H9 (cell line): ENCODE measurements at regions not wholly inside any gene's neighbourhood (a gene's known extent, or its start where the extent isn't known, plus 50 kb on each side); places are given as distances from the start of the nearest gene placed in this dataset.

Experiments
- DNase-seq: peaks from one replicate; pipeline ENCODE4 v3.0.0-alpha.2; 2017
- H2AFZ ChIP-seq: one replicate; pipeline ENCODE4 v1.6.1; 2013; ENCODE audit warnings: mild to moderate bottlenecking, low read length, control low read depth, moderate library complexity
- H2AK5ac ChIP-seq: 2 replicates; pipeline ENCODE4 v1.6.1; 2013; ENCODE audit warnings: low read length, control low read depth, mixed read lengths; ENCODE audit not compliant: insufficient read length
- H2BK120ac ChIP-seq: one replicate; pipeline ENCODE4 v1.6.1; 2013; ENCODE audit warnings: low read depth, mild to moderate bottlenecking, low read length, control low read depth, inconsistent platforms; ENCODE audit not compliant: poor library complexity, severe bottlenecking
- H2BK12ac ChIP-seq: 2 replicates; pipeline ENCODE4 v1.6.1; 2013; ENCODE audit warnings: low read length, control low read depth, mixed read lengths, low read depth; ENCODE audit not compliant: insufficient read length
- H2BK15ac ChIP-seq: 2 replicates; pipeline ENCODE4 v1.6.1; 2013; ENCODE audit warnings: low read depth, low read length, control low read depth
- H2BK20ac ChIP-seq: one replicate; pipeline ENCODE4 v1.6.1; 2013; ENCODE audit warnings: low read depth, mild to moderate bottlenecking, low read length, control low read depth, inconsistent platforms; ENCODE audit not compliant: poor library complexity, severe bottlenecking
- H2BK5ac ChIP-seq: 2 replicates; pipeline ENCODE4 v1.6.1; 2013; ENCODE audit warnings: low read length, control low read depth, mixed read lengths; ENCODE audit not compliant: insufficient read length
- H3K14ac ChIP-seq: 2 replicates; pipeline ENCODE4 v1.6.1; 2013; ENCODE audit warnings: low read length, control low read depth; ENCODE audit not compliant: insufficient read depth
- H3K18ac ChIP-seq: 2 replicates; pipeline ENCODE4 v1.6.1; 2013; ENCODE audit warnings: low read depth, mild to moderate bottlenecking, mixed read lengths, low read length, control low read depth; ENCODE audit not compliant: insufficient read length
- H3K23ac ChIP-seq: 2 replicates; pipeline ENCODE4 v1.6.1; 2013; ENCODE audit warnings: low read length, control low read depth, mixed read lengths, low read depth; ENCODE audit not compliant: insufficient read length
- H3K23me2 ChIP-seq: 2 replicates; pipeline ENCODE4 v1.6.1; 2013; ENCODE audit warnings: low read depth, mild to moderate bottlenecking, mixed read lengths, low read length, control low read depth; ENCODE audit not compliant: insufficient read length, poor library complexity, severe bottlenecking
- H3K27ac ChIP-seq: 2 replicates; pipeline ENCODE4 v1.5.1; 2013; ENCODE audit warnings: low read length, control low read depth, mixed read lengths, low read depth; ENCODE audit not compliant: insufficient read length
- H3K27me3 ChIP-seq: 2 replicates; pipeline ENCODE4 v1.6.1; 2013; ENCODE audit warnings: low read length, control low read depth, inconsistent platforms; ENCODE audit not compliant: insufficient read depth
- H3K4ac ChIP-seq: 2 replicates; pipeline ENCODE4 v1.6.1; 2013; ENCODE audit warnings: low read depth, mild to moderate bottlenecking, control low read depth, inconsistent platforms, low read length, moderate library complexity
- H3K4me1 ChIP-seq: 2 replicates; pipeline ENCODE4 v1.6.1; 2013; ENCODE audit warnings: low read length, control low read depth, inconsistent platforms; ENCODE audit not compliant: insufficient read depth
- H3K4me2 ChIP-seq: 2 replicates; pipeline ENCODE4 v1.6.1; 2013; ENCODE audit warnings: low read length, control low read depth, mixed read lengths; ENCODE audit not compliant: insufficient read length, insufficient read depth
- H3K56ac ChIP-seq: 2 replicates; pipeline ENCODE4 v1.6.1; 2013; ENCODE audit warnings: low read depth, mild to moderate bottlenecking, mixed read lengths, low read length, control low read depth; ENCODE audit not compliant: insufficient read length
- H3K79me1 ChIP-seq: 2 replicates; pipeline ENCODE4 v1.6.1; 2013; ENCODE audit warnings: low read depth, mild to moderate bottlenecking, moderate library complexity, low read length, control low read depth, inconsistent platforms; ENCODE audit not compliant: insufficient read depth, poor library complexity, severe bottlenecking
- H3K79me2 ChIP-seq: 2 replicates; pipeline ENCODE4 v1.6.1; 2013; ENCODE audit warnings: low read length, control low read depth, inconsistent platforms; ENCODE audit not compliant: insufficient read depth
- H3K9ac ChIP-seq: 2 replicates; pipeline ENCODE4 v1.6.1; 2013; ENCODE audit warnings: low read length, control low read depth, mixed read lengths; ENCODE audit not compliant: insufficient read length; ENCODE audit errors: extremely low read depth
- H3K9me3 ChIP-seq: one replicate; pipeline ENCODE4 v1.6.1; 2013; ENCODE audit warnings: low read depth, low read length, inconsistent platforms; ENCODE audit not compliant: control insufficient read depth
- H3T11ph ChIP-seq: one replicate; pipeline ENCODE4 v1.6.1; 2013; ENCODE audit warnings: mild to moderate bottlenecking, low read length, control low read depth, inconsistent platforms
- H4K20me1 ChIP-seq: one replicate; pipeline ENCODE4 v1.6.1; 2013; ENCODE audit not compliant: control insufficient read depth, insufficient read length, insufficient read depth
- H4K5ac ChIP-seq: 2 replicates; pipeline ENCODE4 v1.6.1; 2013; ENCODE audit warnings: low read depth, mild to moderate bottlenecking, mixed read lengths, low read length, control low read depth; ENCODE audit not compliant: insufficient read length
- H4K8ac ChIP-seq: replicated peaks from 2 replicates; pipeline ENCODE4 v1.6.1; 2013; ENCODE audit warnings: low read length, control low read depth, mixed read lengths, low read depth; ENCODE audit not compliant: insufficient read length
- H4K91ac ChIP-seq: 2 replicates; pipeline ENCODE4 v1.6.1; 2013; ENCODE audit warnings: low read depth, mild to moderate bottlenecking, moderate library complexity, mixed read lengths, low read length, control low read depth; ENCODE audit not compliant: insufficient read length
- H3K27ac Mint-ChIP-seq, 3 experiments: 2 replicates in 2 of 3; 3 replicates in 1 of 3; pipeline ENCODE4 v1.8.0; 2020 to 2021; ENCODE audit warnings: mixed read lengths in 3 of 3, mild to moderate bottlenecking in 1 of 3, moderate library complexity in 1 of 3
- H3K27me3 Mint-ChIP-seq: 2 replicates; pipeline ENCODE4 v1.8.0; 2021; ENCODE audit warnings: low read depth, mild to moderate bottlenecking, moderate library complexity, mixed read lengths
- H3K36me3 Mint-ChIP-seq, 3 experiments: 2 replicates in 2 of 3; 3 replicates in 1 of 3; pipeline ENCODE4 v1.8.0; 2020 to 2021; ENCODE audit warnings: low read depth in 3 of 3, mixed read lengths in 3 of 3; ENCODE audit not compliant: insufficient read depth in 1 of 3
- H3K4me1 Mint-ChIP-seq, 2 experiments: 2 replicates each; pipeline ENCODE4 v1.8.0; 2020; ENCODE audit warnings: mixed read lengths in 2 of 2
- H3K4me3 Mint-ChIP-seq, 2 experiments: 2 replicates in 1 of 2; 3 replicates in 1 of 2; pipeline ENCODE4 v1.8.0; 2020 to 2021; ENCODE audit warnings: mild to moderate bottlenecking in 2 of 2, mixed read lengths in 2 of 2, moderate library complexity in 1 of 2
- H3K9me3 Mint-ChIP-seq, 2 experiments: 2 replicates in 1 of 2; 3 replicates in 1 of 2; pipeline ENCODE4 v1.8.0; 2020; ENCODE audit warnings: mild to moderate bottlenecking in 2 of 2, mixed read lengths in 2 of 2, moderate library complexity in 1 of 2
- WGBS: extraction: QIAGEN DNeasy Blood & Tissue Kit; methylation state at CpG from one replicate; pipeline ENCODE4 v1.1.7; 2013; ENCODE audit warnings: missing lambda C conversion rate, low lambda C conversion rate, mixed read lengths; ENCODE audit not compliant: insufficient read length; ENCODE audit errors: extremely low coverage; 5-methylcytosine and 5-hydroxymethylcytosine counted together
- TF ChIP-seq, protein P1 (sequence below): fragments of 200-600 bp; sonication (generic); conservative IDR thresholded peaks from 3 replicates; pipeline ENCODE4 v1.8.0; 2021; ENCODE audit warnings: antibody characterized with exemption, mild to moderate bottlenecking

DNA sequence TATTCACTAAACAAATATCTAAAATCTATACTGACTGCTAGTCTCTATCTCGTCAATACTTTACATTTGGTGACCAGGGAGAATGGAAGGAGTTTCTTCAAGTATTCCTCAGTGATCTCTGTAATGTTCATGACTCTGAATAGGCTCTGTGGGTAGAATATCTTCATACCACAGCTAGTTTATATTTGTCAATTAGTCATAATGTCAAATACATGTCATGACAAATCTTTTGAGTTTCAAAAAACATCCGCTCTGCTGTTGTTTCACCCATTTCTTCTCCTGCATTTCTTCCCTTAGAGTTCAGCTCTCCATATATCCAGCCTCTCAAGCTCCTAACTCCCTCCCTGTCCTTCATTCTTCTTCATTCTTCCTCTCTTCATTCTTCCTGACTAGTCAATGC, 206.5 kb upstream of the FANCL start:
- H4K5ac ChIP-seq: no peak overlapping the region
- no peak overlapping the region for H2BK12ac ChIP-seq
- no peak overlapping the region for H2BK120ac ChIP-seq
- no peak overlapping the region for H3K27ac ChIP-seq
- no peaks in the 10 kb centered on the region for H3K23me2 ChIP-seq
- H4K91ac ChIP-seq: no peak overlapping the region
- no peak overlapping the region for H4K8ac ChIP-seq
- Mint-ChIP-seq H3K27me3 (no peaks in the 10 kb centered on the region), H3K4me1 (peaks cover 35 to 36% of the 10 kb centered on the region in 2 experiments), H3K36me3 (no peaks in the 10 kb centered on the region), H3K27ac (peak overlapping the region; percentile 0 to 93 (median 81); a peak in 6 of 7 replicates), H3K9me3 (no peaks in the 10 kb centered on the region), H3K4me3 (no peak overlapping the region)
- no peaks in the 10 kb centered on the region for H4K20me1 ChIP-seq
- H3T11ph ChIP-seq: no peak overlapping the region
- no peak overlapping the region for H3K4ac ChIP-seq
- H2BK5ac ChIP-seq: no peak overlapping the region
- WGBS: no CpG with 5 or more reads among the region's 2 CpGs
- H2AFZ ChIP-seq: peak overlapping the region; percentile 75
- H3K14ac ChIP-seq: no peak overlapping the region; the same call in 1 of the 2 replicates
- H2BK15ac ChIP-seq: no peak overlapping the region
- no peak overlapping the region for H3K18ac ChIP-seq
- DNase-seq: no peak
- H3K27me3 ChIP-seq: no peaks in the 10 kb centered on the region
- no peak overlapping the region for H3K56ac ChIP-seq
- H3K79me2 ChIP-seq: no peaks in the 10 kb centered on the region
- H3K9me3 ChIP-seq: no peaks in the 10 kb centered on the region
- peaks cover 8% of the 10 kb centered on the region; the same call in 1 of the 2 replicates for H3K4me1 ChIP-seq
- H3K9ac ChIP-seq: no peak overlapping the region
- no peaks in the 10 kb centered on the region for H3K79me1 ChIP-seq
- H3K4me2 ChIP-seq: no peak overlapping the region
- no peak overlapping the region for H3K23ac ChIP-seq
- TF ChIP-seq, protein P1, sequence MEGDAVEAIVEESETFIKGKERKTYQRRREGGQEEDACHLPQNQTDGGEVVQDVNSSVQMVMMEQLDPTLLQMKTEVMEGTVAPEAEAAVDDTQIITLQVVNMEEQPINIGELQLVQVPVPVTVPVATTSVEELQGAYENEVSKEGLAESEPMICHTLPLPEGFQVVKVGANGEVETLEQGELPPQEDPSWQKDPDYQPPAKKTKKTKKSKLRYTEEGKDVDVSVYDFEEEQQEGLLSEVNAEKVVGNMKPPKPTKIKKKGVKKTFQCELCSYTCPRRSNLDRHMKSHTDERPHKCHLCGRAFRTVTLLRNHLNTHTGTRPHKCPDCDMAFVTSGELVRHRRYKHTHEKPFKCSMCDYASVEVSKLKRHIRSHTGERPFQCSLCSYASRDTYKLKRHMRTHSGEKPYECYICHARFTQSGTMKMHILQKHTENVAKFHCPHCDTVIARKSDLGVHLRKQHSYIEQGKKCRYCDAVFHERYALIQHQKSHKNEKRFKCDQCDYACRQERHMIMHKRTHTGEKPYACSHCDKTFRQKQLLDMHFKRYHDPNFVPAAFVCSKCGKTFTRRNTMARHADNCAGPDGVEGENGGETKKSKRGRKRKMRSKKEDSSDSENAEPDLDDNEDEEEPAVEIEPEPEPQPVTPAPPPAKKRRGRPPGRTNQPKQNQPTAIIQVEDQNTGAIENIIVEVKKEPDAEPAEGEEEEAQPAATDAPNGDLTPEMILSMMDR: no peak
- no peak overlapping the region for H2AK5ac ChIP-seq
- H2BK20ac ChIP-seq: no peak overlapping the region
